GM23338 (cell line): ENCODE measurements at regions not wholly inside any gene's neighbourhood (a gene's known extent, or its start where the extent isn't known, plus 50 kb on each side); places are given as distances from the start of the nearest gene placed in this dataset.

Experiments used
- ATAC-seq: fragments of 200-7000 bp; cut with Tn5 transposase; 3 replicates; pipeline ENCODE4 v1.9.1; 2020
- DNase-seq: peaks from one replicate; pipeline ENCODE4 v3.0.0-alpha.2; 2015; ENCODE audit warnings: low spot score
- H2AFZ ChIP-seq: fragments of 200-600 bp; sonication (generic); 2 replicates; pipeline ENCODE4 v1.8.0; 2016; ENCODE audit warnings: antibody characterized with exemption, mild to moderate bottlenecking, moderate library complexity
- H3F3A ChIP-seq: fragments of 200-600 bp; sonication (generic); replicated peaks from 2 replicates; pipeline ENCODE4 v1.8.0; 2017; ENCODE audit warnings: antibody characterized with exemption, mixed run types, low read depth
- H3K27ac ChIP-seq: fragments of 200-600 bp; sonication (generic); 2 replicates; pipeline ENCODE4 v1.6.1; 2016; ENCODE audit warnings: low read depth
- H3K27me3 ChIP-seq: fragments of 200-600 bp; sonication (generic); 2 replicates; pipeline ENCODE4 v1.8.0; 2016; ENCODE audit warnings: mild to moderate bottlenecking, mixed run types, moderate library complexity; ENCODE audit not compliant: insufficient read depth
- H3K36me3 ChIP-seq: fragments of 200-600 bp; sonication (generic); 2 replicates; pipeline ENCODE4 v1.8.0; 2016; ENCODE audit warnings: mild to moderate bottlenecking; ENCODE audit not compliant: insufficient read depth
- H3K4me1 ChIP-seq: fragments of 200-600 bp; sonication (generic); 2 replicates; pipeline ENCODE4 v1.8.0; 2016; ENCODE audit warnings: mild to moderate bottlenecking, moderate library complexity; ENCODE audit not compliant: insufficient read depth
- H3K4me2 ChIP-seq: fragments of 200-600 bp; sonication (generic); 2 replicates; pipeline ENCODE4 v1.7.1; 2017; ENCODE audit warnings: mixed run types
- H3K4me3 ChIP-seq: fragments of 200-600 bp; sonication (generic); 2 replicates; pipeline ENCODE4 v1.6.1; 2016; ENCODE audit warnings: mixed run types
- H3K79me2 ChIP-seq: fragments of 200-600 bp; sonication (generic); replicated peaks from 2 replicates; pipeline ENCODE4 v1.8.0; 2017; ENCODE audit warnings: mild to moderate bottlenecking; ENCODE audit not compliant: insufficient read depth
- H3K9me2 ChIP-seq: fragments of 200-600 bp; sonication (generic); 2 replicates; pipeline ENCODE4 v1.8.0; 2017; ENCODE audit not compliant: insufficient read depth
- H4K20me1 ChIP-seq: fragments of 200-600 bp; sonication (generic); replicated peaks from 2 replicates; pipeline ENCODE4 v1.8.0; 2017; ENCODE audit warnings: mild to moderate bottlenecking; ENCODE audit not compliant: insufficient read depth
- H3K27ac Mint-ChIP-seq: 2 replicates; pipeline ENCODE4 v1.8.0; 2020; ENCODE audit warnings: inconsistent platforms, mild to moderate bottlenecking, moderate library complexity, mixed read lengths
- H3K27me3 Mint-ChIP-seq: 3 replicates; pipeline ENCODE4 v1.8.0; 2022; ENCODE audit warnings: low read depth, mild to moderate bottlenecking, moderate library complexity, mixed read lengths, inconsistent platforms; ENCODE audit not compliant: insufficient read depth, poor library complexity
- H3K36me3 Mint-ChIP-seq: 3 replicates; pipeline ENCODE4 v1.8.0; 2021; ENCODE audit warnings: low read depth, mild to moderate bottlenecking, inconsistent platforms, moderate library complexity, mixed read lengths
- H3K4me1 Mint-ChIP-seq: 3 replicates; pipeline ENCODE4 v1.8.0; 2020; ENCODE audit warnings: mild to moderate bottlenecking, inconsistent platforms, mixed read lengths
- H3K4me3 Mint-ChIP-seq: 3 replicates; pipeline ENCODE4 v1.8.0; 2021; ENCODE audit warnings: moderate library complexity, mild to moderate bottlenecking, inconsistent platforms, mixed read lengths
- H3K9me3 Mint-ChIP-seq: 3 replicates; pipeline ENCODE4 v1.8.0; 2020; ENCODE audit warnings: moderate library complexity, mild to moderate bottlenecking, inconsistent platforms, mixed read lengths
- CREB1 ChIP-seq: fragments of 250-450 bp; sonication (Bioruptor Pico); IDR thresholded peaks from 2 replicates; pipeline ENCODE4 v1.5.0; 2020; ENCODE audit warnings: low read depth, mild to moderate bottlenecking, moderate library complexity
- EZH2 ChIP-seq: fragments of 200-600 bp; sonication (generic); IDR thresholded peaks from one replicate; pipeline ENCODE4 v1.8.0; 2017; ENCODE audit warnings: antibody characterized with exemption, mild to moderate bottlenecking, low read depth; ENCODE audit not compliant: unreplicated experiment
- JUNB ChIP-seq: IDR thresholded peaks from one replicate; pipeline ENCODE4 v1.6.1; 2016; ENCODE audit warnings: antibody characterized with exemption; ENCODE audit not compliant: unreplicated experiment
- NANOG ChIP-seq: IDR thresholded peaks from 2 replicates; pipeline ENCODE4 v1.6.1; 2016; ENCODE audit warnings: antibody characterized with exemption, borderline replicate concordance
- POLR2AphosphoS5 ChIP-seq: IDR thresholded peaks from 2 replicates; pipeline ENCODE4 v1.6.1; 2016; ENCODE audit warnings: antibody characterized with exemption, low read depth
- REST ChIP-seq: IDR thresholded peaks from one replicate; pipeline ENCODE4 v1.6.1; 2018; ENCODE audit warnings: antibody characterized with exemption; ENCODE audit not compliant: unreplicated experiment
- ZNF462 ChIP-seq: fragments of 250-450 bp; sonication (Bioruptor Pico); IDR thresholded peaks from 2 replicates; pipeline ENCODE4 v1.5.0; 2020; ENCODE audit warnings: mild to moderate bottlenecking, moderate library complexity

GRCh38 chr2:33859176-33859575 lies 260.1 kb upstream of the FAM98A start:
- peaks cover 8% of the 10 kb centered on the region for H3K9me2 ChIP-seq
- no peaks in the 10 kb centered on the region for H3K36me3 ChIP-seq
- no peak for TF ChIP-seq NANOG
- TF ChIP-seq EZH2: no peak
- no peak for TF ChIP-seq JUNB
- no peak for TF ChIP-seq ZNF462 (CRISPR knock-in tag)
- TF ChIP-seq CREB1: no peak
- TF ChIP-seq POLR2AphosphoS5: no peak
- no peak for TF ChIP-seq REST
- peaks cover 32% of the 10 kb centered on the region for H3K9me3 Mint-ChIP-seq
- H3K27me3 Mint-ChIP-seq: peaks cover 4% of the 10 kb centered on the region
- H3K79me2 ChIP-seq: no peaks in the 10 kb centered on the region
- no peaks in the 10 kb centered on the region for H3F3A ChIP-seq
- no peak overlapping the region for H3K27ac Mint-ChIP-seq
- H3K4me1 Mint-ChIP-seq: peaks cover 14% of the 10 kb centered on the region; the same call in 2 of the 3 replicates
- peak overlapping the region; percentile 44; the same call in 1 of the 2 replicates for H2AFZ ChIP-seq
- H3K4me3 ChIP-seq: no peak overlapping the region
- peaks cover 22% of the 10 kb centered on the region for H3K36me3 Mint-ChIP-seq
- no peak overlapping the region for H3K27ac ChIP-seq
- no peaks in the 10 kb centered on the region for H3K4me1 ChIP-seq
- no peak overlapping the region for H3K4me2 ChIP-seq
- no peak overlapping the region for H3K4me3 Mint-ChIP-seq
- no peak for ATAC-seq
- H3K27me3 ChIP-seq: no peaks in the 10 kb centered on the region
- no peak for DNase-seq
- H4K20me1 ChIP-seq: no peaks in the 10 kb centered on the region
